CD4-positive, alpha-beta T cell (primary cell): ENCODE measurements at regions not wholly inside any gene's neighbourhood (a gene's known extent, or its start where the extent isn't known, plus 50 kb on each side); places are given as distances from the start of the nearest gene placed in this dataset.

Experiments used
- ATAC-seq: fragments of 200-7000 bp; cut with Tn5 transposase; one replicate; pipeline ENCODE4 v1.10.0; 2022; ENCODE audit warnings: mild to moderate bottlenecking; ENCODE audit not compliant: poor library complexity
- CTCF ChIA-PET: fragments of 350-600 bp; sonication (Branson Sonifier 250); formaldehyde crosslinking; loops from one replicate; lab custom pipeline; 2021; ENCODE audit warnings: antibody characterized with exemption, inconsistent platforms; lab: Charles Lee
- POLR2A ChIA-PET: fragments of 350-600 bp; sonication (Branson Sonifier 250); formaldehyde crosslinking; loops from one replicate; lab custom pipeline; 2021; ENCODE audit warnings: antibody characterized with exemption, inconsistent platforms; lab: Charles Lee
- DNase-seq, 14 experiments: peaks; one replicate each; pipeline ENCODE4 v3.0.0-alpha.2; 2013 to 2020; ENCODE audit warnings: mixed read lengths in 2 of 14
- H3K27ac ChIP-seq, 2 donors: one replicate each; pipeline versions ENCODE4 v1.5.1 to v1.7.0; 2013; ENCODE audit warnings: low read length in 2 of 2, low read depth in 1 of 2, mild to moderate bottlenecking in 1 of 2
- H3K27me3 ChIP-seq, 2 experiments: 1 replicate in 1 of 2; 2 replicates in 1 of 2; pipeline versions ENCODE4 v1.6.1 to v1.7.0; 2013; ENCODE audit warnings: low read length in 2 of 2, control low read depth in 1 of 2, mild to moderate bottlenecking in 1 of 2, moderate library complexity in 1 of 2; ENCODE audit not compliant: insufficient read depth in 2 of 2, control insufficient read depth in 1 of 2
- H3K36me3 ChIP-seq: one replicate; pipeline ENCODE4 v1.6.1; 2013; ENCODE audit warnings: low read length, control low read depth; ENCODE audit not compliant: insufficient read depth
- H3K4me1 ChIP-seq: one replicate; pipeline ENCODE4 v1.6.1; 2013; ENCODE audit warnings: low read length, control low read depth; ENCODE audit not compliant: insufficient read depth
- H3K4me3 ChIP-seq: one replicate; pipeline ENCODE4 v1.5.1; 2013; ENCODE audit warnings: mild to moderate bottlenecking, low read length, moderate library complexity
- H3K9me3 ChIP-seq, 2 experiments: 1 replicate in 1 of 2; 2 replicates in 1 of 2; pipeline versions ENCODE4 v1.6.1 to v1.7.0; 2013; ENCODE audit warnings: low read length in 2 of 2, mild to moderate bottlenecking in 2 of 2, control low read depth in 1 of 2, moderate library complexity in 1 of 2; ENCODE audit not compliant: control insufficient read depth in 1 of 2, insufficient read depth in 1 of 2
- H3K27ac Mint-ChIP-seq: one replicate; pipeline ENCODE4 v1.8.0; 2020; ENCODE audit warnings: mixed read lengths
- H3K27me3 Mint-ChIP-seq: one replicate; pipeline ENCODE4 v1.8.0; 2021; ENCODE audit warnings: mixed read lengths
- H3K36me3 Mint-ChIP-seq: one replicate; pipeline ENCODE4 v1.8.0; 2021; ENCODE audit warnings: low read depth, mixed read lengths
- H3K4me1 Mint-ChIP-seq: one replicate; pipeline ENCODE4 v1.8.0; 2021; ENCODE audit warnings: low read depth, mixed read lengths
- H3K4me3 Mint-ChIP-seq: one replicate; pipeline ENCODE4 v1.8.0; 2020; ENCODE audit warnings: mild to moderate bottlenecking, mixed read lengths
- H3K9me3 Mint-ChIP-seq: one replicate; pipeline ENCODE4 v1.8.0; 2020; ENCODE audit warnings: mixed read lengths
- CTCF ChIP-seq: fragments of 200-600 bp; IDR thresholded peaks from one replicate; pipeline ENCODE4 v1.8.0; 2022; ENCODE audit warnings: antibody characterized with exemption, mild to moderate bottlenecking
- intact Hi-C, 2 experiments: fragments of 100-400 bp; cut with DNase I in 1 of 2; cut with micrococcal nuclease in 1 of 2; formaldehyde crosslinking; loops; one replicate each; pipeline versions ENCODE4 v1.15.1 to v1.9.0; 2023 to 2025; cut with DNase I, micrococcal nuclease

- DNase-seq: no peak
- ChIA-PET CTCF (no interaction called here), POLR2A (no interaction called here)
- intact Hi-C loops: no loop called here
- Mint-ChIP-seq H3K27ac (no peak overlapping the region), H3K27me3 (no peaks in the 10 kb centered on the region), H3K4me3 (no peak overlapping the region), H3K9me3 (peaks cover 7% of the 10 kb centered on the region), H3K36me3 (no peaks in the 10 kb centered on the region), H3K4me1 (no peaks in the 10 kb centered on the region)
- no peaks in the 10 kb centered on the region for H3K4me1 ChIP-seq
- no peak overlapping the region for H3K27ac ChIP-seq
- H3K4me3 ChIP-seq: no peak overlapping the region
- TF ChIP-seq CTCF: no peak
- no peaks in the 10 kb centered on the region for H3K27me3 ChIP-seq
- H3K36me3 ChIP-seq: no peaks in the 10 kb centered on the region
- H3K9me3 ChIP-seq: no peaks in the 10 kb centered on the region
- no peak for ATAC-seq
Observed at GRCh38 chr4:19117022-19117421, 1095.5 kb upstream of the LCORL start.

DNA sequence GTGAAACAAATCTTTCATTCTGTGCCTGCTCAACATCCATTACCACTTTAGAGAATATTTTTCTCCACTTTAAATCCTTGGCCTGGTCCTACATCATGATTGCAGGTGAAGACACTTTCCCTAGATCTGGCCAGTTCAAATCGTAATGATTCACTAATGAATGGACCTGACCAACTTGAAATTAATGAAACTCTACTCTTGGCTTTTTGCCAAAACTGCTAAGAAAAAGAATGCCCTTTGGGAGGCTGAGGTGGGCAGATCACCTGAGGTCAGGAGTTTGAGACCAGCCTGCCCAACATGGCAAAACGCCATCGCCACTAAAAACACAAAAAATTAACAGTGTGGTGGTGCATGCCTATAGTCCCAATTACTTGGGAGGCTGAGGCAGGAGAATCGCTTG lies 1082.6 kb upstream of the LCORL start:
- ATAC-seq (no peak), DNase-seq (no peak)
- TF ChIP-seq CTCF: no peak
- no peaks in the 10 kb centered on the region for H3K36me3 Mint-ChIP-seq
- H3K36me3 ChIP-seq: no peaks in the 10 kb centered on the region
- H3K9me3 ChIP-seq: peaks cover 0 to 6% of the 10 kb centered on the region in 2 experiments
- peaks cover 11% of the 10 kb centered on the region for H3K9me3 Mint-ChIP-seq
- H3K4me3 Mint-ChIP-seq: no peak overlapping the region
- H3K4me1 ChIP-seq: no peaks in the 10 kb centered on the region
- ChIA-PET POLR2A (no interaction called here), CTCF (no interaction called here)
- H3K27ac Mint-ChIP-seq: no peak overlapping the region
- no peaks in the 10 kb centered on the region for H3K4me1 Mint-ChIP-seq
- no peaks in the 10 kb centered on the region for H3K27me3 ChIP-seq
- intact Hi-C loops: no loop called here
- no peak overlapping the region for H3K27ac ChIP-seq
- H3K4me3 ChIP-seq: no peak overlapping the region
- no peaks in the 10 kb centered on the region for H3K27me3 Mint-ChIP-seq

DNA sequence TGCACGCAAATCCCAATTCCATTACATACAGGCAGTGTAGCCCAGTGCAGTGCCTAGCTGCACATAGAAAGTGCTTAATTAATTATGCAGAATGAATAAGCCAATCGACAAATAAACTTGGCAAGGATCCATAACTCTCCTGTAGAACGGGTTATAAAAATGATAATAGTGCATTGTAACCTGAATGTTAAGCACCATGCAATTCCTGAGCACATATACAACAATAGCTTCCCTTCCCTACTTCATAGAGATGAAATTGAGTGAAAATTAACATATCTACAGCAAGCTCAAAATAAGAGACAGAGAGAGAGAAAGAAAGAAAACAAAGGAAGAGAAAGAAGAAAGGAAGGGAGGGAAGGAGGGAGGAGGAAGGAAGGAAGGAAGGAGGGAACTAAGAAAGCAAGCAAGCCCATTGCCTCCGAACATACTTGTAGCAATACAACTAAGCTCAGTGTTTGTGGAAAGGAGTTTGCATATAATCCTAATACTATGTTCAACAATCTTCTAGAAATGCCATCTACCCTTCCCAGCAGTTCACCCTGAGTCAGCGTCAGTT lies 1074.0 kb upstream of the LCORL start:
- ChIA-PET POLR2A (no interaction called here), CTCF (no interaction called here)
- peaks cover 0 to 4% of the 10 kb centered on the region in 2 experiments for H3K9me3 ChIP-seq
- no peaks in the 10 kb centered on the region for H3K27me3 Mint-ChIP-seq
- no peak overlapping the region for H3K27ac ChIP-seq
- intact Hi-C loops: no loop called here
- no peak overlapping the region for H3K27ac Mint-ChIP-seq
- no peaks in the 10 kb centered on the region for H3K27me3 ChIP-seq
- no peaks in the 10 kb centered on the region for H3K36me3 ChIP-seq
- no peaks in the 10 kb centered on the region for H3K4me1 Mint-ChIP-seq
- DNase-seq (no peak), ATAC-seq (no peak)
- H3K36me3 Mint-ChIP-seq: no peaks in the 10 kb centered on the region
- no peaks in the 10 kb centered on the region for H3K4me1 ChIP-seq
- no peak for TF ChIP-seq CTCF
- peaks cover 13% of the 10 kb centered on the region for H3K9me3 Mint-ChIP-seq
- no peak overlapping the region for H3K4me3 ChIP-seq
- no peak overlapping the region for H3K4me3 Mint-ChIP-seq
